Glutamatergic neuron (in vitro differentiated cells): ENCODE measurements at regions not wholly inside any gene's neighbourhood (a gene's known extent, or its start where the extent isn't known, plus 50 kb on each side); places are given as distances from the start of the nearest gene placed in this dataset.

Source experiments
- DNase-seq: peaks from one replicate; pipeline ENCODE4 v3.0.0; 2022
- H3K27ac Mint-ChIP-seq: one replicate; pipeline ENCODE4 v1.8.0; 2020; ENCODE audit warnings: mild to moderate bottlenecking, mixed read lengths, inconsistent platforms; ENCODE audit not compliant: unreplicated experiment
- H3K27me3 Mint-ChIP-seq: one replicate; pipeline ENCODE4 v1.8.0; 2020; ENCODE audit warnings: mild to moderate bottlenecking, moderate library complexity, mixed read lengths, inconsistent platforms; ENCODE audit not compliant: unreplicated experiment
- H3K36me3 Mint-ChIP-seq: one replicate; pipeline ENCODE4 v1.8.0; 2020; ENCODE audit warnings: mild to moderate bottlenecking, mixed read lengths, inconsistent platforms; ENCODE audit not compliant: unreplicated experiment
- H3K4me1 Mint-ChIP-seq: one replicate; pipeline ENCODE4 v1.8.0; 2020; ENCODE audit warnings: mild to moderate bottlenecking, low read depth, mixed read lengths, inconsistent platforms; ENCODE audit not compliant: unreplicated experiment
- H3K4me3 Mint-ChIP-seq: one replicate; pipeline ENCODE4 v1.8.0; 2020; ENCODE audit warnings: mild to moderate bottlenecking, mixed read lengths, inconsistent platforms; ENCODE audit not compliant: unreplicated experiment
- H3K9me3 Mint-ChIP-seq: one replicate; pipeline ENCODE4 v1.8.0; 2020; ENCODE audit warnings: mild to moderate bottlenecking, moderate library complexity, mixed read lengths, inconsistent platforms; ENCODE audit not compliant: unreplicated experiment
- CTCF ChIP-seq: fragments of 200-600 bp; sonication (generic); IDR thresholded peaks from one replicate; pipeline ENCODE4 v1.5.0; 2021; ENCODE audit not compliant: partially characterized antibody, unreplicated experiment

- Mint-ChIP-seq H3K4me1 (peaks cover 2% of the 10 kb centered on the region), H3K9me3 (no peaks in the 10 kb centered on the region), H3K27ac (no peak overlapping the region), H3K36me3 (no peaks in the 10 kb centered on the region), H3K4me3 (no peak overlapping the region), H3K27me3 (no peaks in the 10 kb centered on the region)
- TF ChIP-seq CTCF, result no peak
- no peak for DNase-seq
Measured at GRCh38 chr4:34854451-34854850, 1389.9 kb downstream of the ARAP2 start.

- no peak for DNase-seq
- TF ChIP-seq CTCF, result no peak
- Mint-ChIP-seq H3K27ac (no peak overlapping the region), H3K9me3 (no peaks in the 10 kb centered on the region), H3K4me1 (no peaks in the 10 kb centered on the region), H3K36me3 (no peaks in the 10 kb centered on the region), H3K4me3 (no peak overlapping the region), H3K27me3 (no peaks in the 10 kb centered on the region)
Measured at GRCh38 chr4:34861666-34862065, 1382.6 kb downstream of the ARAP2 start.

- TF ChIP-seq CTCF, result no peak
- Mint-ChIP-seq H3K4me3 (no peak overlapping the region), H3K27ac (no peak overlapping the region), H3K27me3 (no peaks in the 10 kb centered on the region), H3K4me1 (no peaks in the 10 kb centered on the region), H3K9me3 (peaks cover 2% of the 10 kb centered on the region), H3K36me3 (no peaks in the 10 kb centered on the region)
- no peak for DNase-seq
Measured at GRCh38 chr4:34878961-34879360, 1365.4 kb downstream of the ARAP2 start.

GRCh38 chr4:34880246-34880645 lies 1364.1 kb downstream of the ARAP2 start:
- no peaks in the 10 kb centered on the region for H3K4me1 Mint-ChIP-seq
- H3K9me3 Mint-ChIP-seq, result no peaks in the 10 kb centered on the region
- no peak for DNase-seq
- no peak overlapping the region for H3K4me3 Mint-ChIP-seq
- TF ChIP-seq CTCF, result no peak
- H3K27ac Mint-ChIP-seq, result no peak overlapping the region
- H3K27me3 Mint-ChIP-seq, result no peaks in the 10 kb centered on the region
- H3K36me3 Mint-ChIP-seq, result no peaks in the 10 kb centered on the region

- no peak for TF ChIP-seq CTCF
- no peak overlapping the region for H3K27ac Mint-ChIP-seq
- H3K4me1 Mint-ChIP-seq, result no peaks in the 10 kb centered on the region
- no peak for DNase-seq
- H3K9me3 Mint-ChIP-seq, result no peaks in the 10 kb centered on the region
- no peaks in the 10 kb centered on the region for H3K36me3 Mint-ChIP-seq
- no peaks in the 10 kb centered on the region for H3K27me3 Mint-ChIP-seq
- no peak overlapping the region for H3K4me3 Mint-ChIP-seq
Measured at GRCh38 chr4:34891892-34892291, 1352.4 kb downstream of the ARAP2 start.
